ENCODE measurements at regions not wholly inside any gene's neighbourhood (a gene's known extent, or its start where the extent isn't known, plus 50 kb on each side); places are given as distances from the start of the nearest gene placed in this dataset.

- Histone ChIP-seq H3K36me3 (ENCODE audit: low read depth) (no peaks in the 10 kb centered on the region), H3K79me2 (ENCODE audit: low read depth) (no peaks in the 10 kb centered on the region), H3K4me1 (replicated peaks; ENCODE audit: insufficient read depth) (no peaks in the 10 kb centered on the region), H3K27me3 (ENCODE audit: insufficient read depth, low read depth) (peaks cover 69% of the 10 kb centered on the region), H3K4me2 (no peak overlapping the region), H3K9me2 (ENCODE audit: insufficient read depth) (no peaks in the 10 kb centered on the region), H3K27ac (no peak overlapping the region), H2AFZ (no peak overlapping the region), H3K9me3 (ENCODE audit: insufficient read depth, low read depth) (no peaks in the 10 kb centered on the region), H4K20me1 (ENCODE audit: insufficient read depth) (no peaks in the 10 kb centered on the region), H3K4me3 (no peak overlapping the region), H3F3A (ENCODE audit: insufficient read depth, low read depth) (no peaks in the 10 kb centered on the region)
- DNase-seq = no peak
- intact Hi-C loops (cut with micrococcal nuclease; ENCODE audit: unreplicated experiment) = no loop called here
- BruUV-seq (replicated peaks) = no TSS peak
- TF ChIP-seq EZH2 (IDR thresholded peaks at IDR 0.05; ENCODE audit: low read depth) = no peak
- TF ChIP-seq, protein P1, sequence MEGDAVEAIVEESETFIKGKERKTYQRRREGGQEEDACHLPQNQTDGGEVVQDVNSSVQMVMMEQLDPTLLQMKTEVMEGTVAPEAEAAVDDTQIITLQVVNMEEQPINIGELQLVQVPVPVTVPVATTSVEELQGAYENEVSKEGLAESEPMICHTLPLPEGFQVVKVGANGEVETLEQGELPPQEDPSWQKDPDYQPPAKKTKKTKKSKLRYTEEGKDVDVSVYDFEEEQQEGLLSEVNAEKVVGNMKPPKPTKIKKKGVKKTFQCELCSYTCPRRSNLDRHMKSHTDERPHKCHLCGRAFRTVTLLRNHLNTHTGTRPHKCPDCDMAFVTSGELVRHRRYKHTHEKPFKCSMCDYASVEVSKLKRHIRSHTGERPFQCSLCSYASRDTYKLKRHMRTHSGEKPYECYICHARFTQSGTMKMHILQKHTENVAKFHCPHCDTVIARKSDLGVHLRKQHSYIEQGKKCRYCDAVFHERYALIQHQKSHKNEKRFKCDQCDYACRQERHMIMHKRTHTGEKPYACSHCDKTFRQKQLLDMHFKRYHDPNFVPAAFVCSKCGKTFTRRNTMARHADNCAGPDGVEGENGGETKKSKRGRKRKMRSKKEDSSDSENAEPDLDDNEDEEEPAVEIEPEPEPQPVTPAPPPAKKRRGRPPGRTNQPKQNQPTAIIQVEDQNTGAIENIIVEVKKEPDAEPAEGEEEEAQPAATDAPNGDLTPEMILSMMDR (conservative IDR thresholded peaks at IDR 0.05) = no peak
- CTCF ChIA-PET = no interaction called here
- POLR2A ChIA-PET (ENCODE audit: unreplicated experiment) = no interaction called here
Observed at GRCh38 chr1:229004066-229004833, 266.7 kb upstream of the RAB4A start.

- Histone ChIP-seq H3K9me2 (ENCODE audit: insufficient read depth) (no peaks in the 10 kb centered on the region), H3K27ac (no peak overlapping the region), H2AFZ (no peak overlapping the region), H4K20me1 (ENCODE audit: insufficient read depth) (no peaks in the 10 kb centered on the region), H3K4me2 (no peak overlapping the region), H3K27me3 (ENCODE audit: insufficient read depth, low read depth) (peaks cover 64% of the 10 kb centered on the region), H3K4me3 (no peak overlapping the region), H3K79me2 (ENCODE audit: low read depth) (no peaks in the 10 kb centered on the region), H3K9me3 (ENCODE audit: insufficient read depth, low read depth) (no peaks in the 10 kb centered on the region), H3F3A (ENCODE audit: insufficient read depth, low read depth) (no peaks in the 10 kb centered on the region), H3K36me3 (ENCODE audit: low read depth) (no peaks in the 10 kb centered on the region), H3K4me1 (replicated peaks; ENCODE audit: insufficient read depth) (no peaks in the 10 kb centered on the region)
- intact Hi-C loops (cut with micrococcal nuclease; ENCODE audit: unreplicated experiment) = no loop called here
- CTCF ChIA-PET = no interaction called here
- no peak for DNase-seq
- no peak for TF ChIP-seq EZH2 (IDR thresholded peaks at IDR 0.05; ENCODE audit: low read depth)
- POLR2A ChIA-PET (ENCODE audit: unreplicated experiment) = no interaction called here
- BruUV-seq (replicated peaks) = no TSS peak
Observed at GRCh38 chr1:229005097-229005496, 265.8 kb upstream of the RAB4A start.

DNA sequence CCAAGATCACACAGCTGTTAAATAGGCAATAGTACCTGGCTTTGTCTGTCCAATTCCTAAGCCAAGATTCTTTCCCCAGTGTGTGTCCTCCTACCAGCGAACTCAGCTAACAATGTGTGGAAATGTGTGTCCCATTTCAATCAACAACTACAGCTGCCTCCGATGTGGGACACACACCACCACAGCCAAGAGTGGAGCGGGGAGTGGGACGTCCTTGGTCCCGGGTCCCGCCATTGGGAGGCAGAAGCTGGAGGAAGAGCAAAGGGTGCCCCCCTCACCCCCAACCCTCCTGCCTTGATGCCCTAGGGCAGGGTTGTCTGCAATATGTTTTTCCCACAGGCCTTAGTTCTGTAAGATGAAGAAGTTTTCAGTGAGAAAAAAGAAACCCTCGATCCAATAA lies 265.4 kb upstream of the RAB4A start:
- Histone ChIP-seq H2AFZ (no peak overlapping the region), H3K27ac (no peak overlapping the region), H3K4me3 (no peak overlapping the region), H3K27me3 (ENCODE audit: insufficient read depth, low read depth) (peaks cover 59% of the 10 kb centered on the region), H3K4me2 (no peak overlapping the region), H3K9me2 (ENCODE audit: insufficient read depth) (no peaks in the 10 kb centered on the region), H3F3A (ENCODE audit: insufficient read depth, low read depth) (no peaks in the 10 kb centered on the region), H3K9me3 (ENCODE audit: insufficient read depth, low read depth) (no peaks in the 10 kb centered on the region), H4K20me1 (ENCODE audit: insufficient read depth) (no peaks in the 10 kb centered on the region), H3K4me1 (replicated peaks; ENCODE audit: insufficient read depth) (no peaks in the 10 kb centered on the region), H3K79me2 (ENCODE audit: low read depth) (no peaks in the 10 kb centered on the region), H3K36me3 (ENCODE audit: low read depth) (no peaks in the 10 kb centered on the region)
- no peak for DNase-seq
- no TSS peak for BruUV-seq (replicated peaks)
- CTCF ChIA-PET = no interaction called here
- TF ChIP-seq, protein P1 (conservative IDR thresholded peaks at IDR 0.05) = no peak
- no peak for TF ChIP-seq EZH2 (IDR thresholded peaks at IDR 0.05; ENCODE audit: low read depth)
- intact Hi-C loops (cut with micrococcal nuclease; ENCODE audit: unreplicated experiment) = no loop called here
- POLR2A ChIA-PET (ENCODE audit: unreplicated experiment) = no interaction called here

Measured in PC-9 (cell line).